OCI-LY1 (cell line): ENCODE measurements at regions not wholly inside any gene's neighbourhood (a gene's known extent, or its start where the extent isn't known, plus 50 kb on each side); places are given as distances from the start of the nearest gene placed in this dataset.

Experiments used
- H2AFZ ChIP-seq: fragments of 200-600 bp; sonication (generic), shearing (Covaris generic); 2 replicates; pipeline ENCODE4 v1.6.0; 2014; ENCODE audit warnings: antibody characterized with exemption, mild to moderate bottlenecking, low read length
- H3F3A ChIP-seq: fragments of 200-600 bp; sonication (generic), shearing (Covaris generic); 2 replicates; pipeline ENCODE4 v1.6.0; 2014; ENCODE audit warnings: mild to moderate bottlenecking, antibody characterized with exemption, low read length, moderate library complexity; ENCODE audit not compliant: insufficient read depth
- H3K27ac ChIP-seq: fragments of 200-600 bp; sonication (generic); 2 replicates; pipeline ENCODE4 v1.5.1; 2014; ENCODE audit warnings: low read length, mixed run types, mild to moderate bottlenecking, low read depth; ENCODE audit not compliant: poor library complexity, severe bottlenecking
- H3K27me3 ChIP-seq: fragments of 200-600 bp; sonication (generic); 2 replicates; pipeline ENCODE4 v1.6.0; 2014; ENCODE audit warnings: antibody characterized with exemption, mild to moderate bottlenecking, low read length, moderate library complexity; ENCODE audit not compliant: insufficient read depth
- H3K36me3 ChIP-seq: fragments of 200-600 bp; sonication (generic); 2 replicates; pipeline ENCODE4 v1.6.1; 2014; ENCODE audit warnings: mild to moderate bottlenecking, antibody characterized with exemption, low read length, moderate library complexity, mixed read lengths; ENCODE audit not compliant: insufficient read depth
- H3K4me1 ChIP-seq: fragments of 200-600 bp; sonication (generic); 2 replicates; pipeline ENCODE4 v1.5.1; 2014; ENCODE audit warnings: mild to moderate bottlenecking, low read length, moderate library complexity; ENCODE audit not compliant: insufficient read depth, severe bottlenecking
- H3K4me2 ChIP-seq: fragments of 200-600 bp; sonication (generic), shearing (Covaris generic); 2 replicates; pipeline ENCODE4 v1.6.1; 2014; ENCODE audit warnings: low read length
- H3K4me3 ChIP-seq: fragments of 200-600 bp; sonication (generic); 2 replicates; pipeline ENCODE4 v1.5.1; 2014; ENCODE audit warnings: low read length, low read depth, mild to moderate bottlenecking, mixed read lengths; ENCODE audit not compliant: poor library complexity, severe bottlenecking
- H3K79me2 ChIP-seq: fragments of 200-600 bp; shearing (Covaris generic); 2 replicates; pipeline ENCODE4 v1.6.1; 2016; ENCODE audit warnings: mixed run types, low read length, mixed read lengths; ENCODE audit not compliant: insufficient read depth
- H3K9ac ChIP-seq: fragments of 200-600 bp; sonication (generic), shearing (Covaris generic); 2 replicates; pipeline ENCODE4 v1.6.1; 2014; ENCODE audit warnings: mild to moderate bottlenecking, low read length, mixed read lengths
- H3K9me2 ChIP-seq: fragments of 200-600 bp; sonication (generic), shearing (Covaris generic); 2 replicates; pipeline ENCODE4 v1.6.1; 2014; ENCODE audit warnings: low read depth, mild to moderate bottlenecking, low read length, mixed read lengths
- H3K9me3 ChIP-seq: fragments of 200-600 bp; shearing (Covaris generic); 2 replicates; pipeline ENCODE4 v1.6.1; 2014; ENCODE audit warnings: low read length, mixed read lengths
- H4K20me1 ChIP-seq: fragments of 200-600 bp; sonication (generic), shearing (Covaris generic); 2 replicates; pipeline ENCODE4 v1.6.0; 2016; ENCODE audit warnings: mild to moderate bottlenecking, low read length; ENCODE audit not compliant: insufficient read depth
- EZH2 ChIP-seq: fragments of 200-600 bp; sonication (generic), shearing (Covaris generic); IDR thresholded peaks from 2 replicates; pipeline ENCODE4 v1.8.0; 2017; ENCODE audit warnings: borderline replicate concordance, mixed run types, mild to moderate bottlenecking, antibody characterized with exemption, low read length, moderate library complexity, mixed read lengths
- TF ChIP-seq, protein P1 (sequence below): fragments of 200-600 bp; sonication (generic), shearing (Covaris generic); IDR thresholded peaks from 2 replicates; pipeline ENCODE4 v1.5.1; 2017; ENCODE audit warnings: mild to moderate bottlenecking, antibody characterized with exemption, low read length, moderate library complexity, mixed read lengths

DNA sequence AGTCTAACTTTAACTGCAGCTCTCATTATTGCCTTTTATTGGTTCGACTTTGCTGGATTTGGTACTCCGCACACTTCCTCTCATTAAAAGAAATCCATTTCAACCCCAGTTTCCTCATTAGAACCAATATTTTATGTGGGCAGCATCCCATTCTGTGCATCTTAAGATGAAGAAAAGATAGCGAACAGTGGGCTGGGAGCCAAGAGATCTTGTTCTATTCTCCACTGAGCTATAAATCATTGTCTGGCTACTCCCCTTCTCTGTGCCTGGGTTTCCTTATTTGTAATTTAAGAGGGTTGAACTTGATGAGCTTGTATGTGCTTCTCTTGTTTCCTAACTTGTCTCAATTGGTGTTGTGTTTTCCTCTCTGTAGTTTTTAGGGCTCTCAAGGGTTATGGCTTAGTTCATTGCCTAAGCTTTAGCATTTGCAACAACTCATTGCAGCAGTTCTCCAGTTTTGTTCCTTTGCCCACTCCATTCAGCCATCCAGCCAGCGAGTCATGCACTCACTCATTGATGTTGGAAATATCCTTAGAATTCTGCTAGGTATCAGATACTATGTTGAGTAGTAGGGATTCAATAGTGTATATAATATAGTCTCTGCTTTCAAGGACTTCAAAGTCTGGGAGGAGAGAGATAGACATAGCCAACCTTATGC, 273.3 kb upstream of the TNC start:
- Histone ChIP-seq H3K4me2 (no peak overlapping the region), H3K9me2 (no peaks in the 10 kb centered on the region), H3K27ac (no peak overlapping the region), H3K4me3 (no peak overlapping the region), H2AFZ (no peak overlapping the region), H3K4me1 (no peaks in the 10 kb centered on the region), H3K27me3 (no peaks in the 10 kb centered on the region), H3F3A (no peaks in the 10 kb centered on the region), H3K9me3 (no peaks in the 10 kb centered on the region), H3K36me3 (no peaks in the 10 kb centered on the region), H3K9ac (no peak overlapping the region), H3K79me2 (no peaks in the 10 kb centered on the region), H4K20me1 (no peaks in the 10 kb centered on the region)
- TF ChIP-seq, protein P1, sequence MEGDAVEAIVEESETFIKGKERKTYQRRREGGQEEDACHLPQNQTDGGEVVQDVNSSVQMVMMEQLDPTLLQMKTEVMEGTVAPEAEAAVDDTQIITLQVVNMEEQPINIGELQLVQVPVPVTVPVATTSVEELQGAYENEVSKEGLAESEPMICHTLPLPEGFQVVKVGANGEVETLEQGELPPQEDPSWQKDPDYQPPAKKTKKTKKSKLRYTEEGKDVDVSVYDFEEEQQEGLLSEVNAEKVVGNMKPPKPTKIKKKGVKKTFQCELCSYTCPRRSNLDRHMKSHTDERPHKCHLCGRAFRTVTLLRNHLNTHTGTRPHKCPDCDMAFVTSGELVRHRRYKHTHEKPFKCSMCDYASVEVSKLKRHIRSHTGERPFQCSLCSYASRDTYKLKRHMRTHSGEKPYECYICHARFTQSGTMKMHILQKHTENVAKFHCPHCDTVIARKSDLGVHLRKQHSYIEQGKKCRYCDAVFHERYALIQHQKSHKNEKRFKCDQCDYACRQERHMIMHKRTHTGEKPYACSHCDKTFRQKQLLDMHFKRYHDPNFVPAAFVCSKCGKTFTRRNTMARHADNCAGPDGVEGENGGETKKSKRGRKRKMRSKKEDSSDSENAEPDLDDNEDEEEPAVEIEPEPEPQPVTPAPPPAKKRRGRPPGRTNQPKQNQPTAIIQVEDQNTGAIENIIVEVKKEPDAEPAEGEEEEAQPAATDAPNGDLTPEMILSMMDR, result no peak
- TF ChIP-seq EZH2, result no peak

DNA sequence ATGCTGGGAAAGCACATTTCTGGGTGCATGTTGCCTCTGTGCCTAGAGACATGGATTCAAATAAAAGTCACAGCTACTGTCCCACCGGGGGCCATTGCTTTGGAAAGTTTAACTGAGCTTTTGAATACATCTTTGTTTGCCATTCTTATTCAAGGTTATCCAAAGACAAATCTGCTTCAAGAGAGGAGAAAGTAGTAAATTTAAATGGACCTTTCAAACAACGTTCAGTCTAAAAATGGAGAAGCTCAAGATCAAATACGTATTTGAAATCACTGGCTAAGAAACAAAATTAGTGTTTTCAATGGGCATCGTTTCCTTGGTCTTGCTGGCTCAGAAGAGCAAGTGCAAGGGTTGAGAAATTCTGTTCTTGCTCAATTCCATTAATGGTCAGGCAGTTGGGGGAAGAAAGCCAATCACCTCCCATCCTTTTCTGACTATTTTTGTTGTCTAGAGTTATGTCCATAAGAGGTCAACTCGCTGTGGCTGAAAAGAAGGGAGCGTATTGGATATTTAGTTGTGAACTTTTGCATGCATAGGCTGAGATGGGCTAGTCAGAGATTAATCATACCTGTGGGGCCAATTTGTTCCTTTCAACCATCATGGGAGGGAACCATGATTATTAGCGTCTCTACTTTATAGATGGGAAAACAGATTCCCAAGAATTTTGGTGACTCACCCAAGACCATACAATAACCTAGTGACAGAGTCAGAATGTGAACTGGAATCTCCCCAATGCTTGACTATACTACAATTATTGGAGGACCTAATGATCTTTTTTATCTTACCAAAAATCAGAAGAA, 276.2 kb upstream of the TNC start:
- H3K9me2 ChIP-seq, result no peaks in the 10 kb centered on the region
- H3K4me3 ChIP-seq, result no peak overlapping the region
- H3F3A ChIP-seq, result no peaks in the 10 kb centered on the region
- H3K27ac ChIP-seq, result no peak overlapping the region
- H3K4me2 ChIP-seq, result no peak overlapping the region
- no peak overlapping the region for H3K9ac ChIP-seq
- H3K9me3 ChIP-seq, result no peaks in the 10 kb centered on the region
- no peaks in the 10 kb centered on the region for H3K79me2 ChIP-seq
- TF ChIP-seq, protein P1, result no peak
- no peak for TF ChIP-seq EZH2
- H4K20me1 ChIP-seq, result no peaks in the 10 kb centered on the region
- H3K4me1 ChIP-seq, result no peaks in the 10 kb centered on the region
- no peaks in the 10 kb centered on the region for H3K27me3 ChIP-seq
- no peaks in the 10 kb centered on the region for H3K36me3 ChIP-seq
- no peak overlapping the region for H2AFZ ChIP-seq

DNA sequence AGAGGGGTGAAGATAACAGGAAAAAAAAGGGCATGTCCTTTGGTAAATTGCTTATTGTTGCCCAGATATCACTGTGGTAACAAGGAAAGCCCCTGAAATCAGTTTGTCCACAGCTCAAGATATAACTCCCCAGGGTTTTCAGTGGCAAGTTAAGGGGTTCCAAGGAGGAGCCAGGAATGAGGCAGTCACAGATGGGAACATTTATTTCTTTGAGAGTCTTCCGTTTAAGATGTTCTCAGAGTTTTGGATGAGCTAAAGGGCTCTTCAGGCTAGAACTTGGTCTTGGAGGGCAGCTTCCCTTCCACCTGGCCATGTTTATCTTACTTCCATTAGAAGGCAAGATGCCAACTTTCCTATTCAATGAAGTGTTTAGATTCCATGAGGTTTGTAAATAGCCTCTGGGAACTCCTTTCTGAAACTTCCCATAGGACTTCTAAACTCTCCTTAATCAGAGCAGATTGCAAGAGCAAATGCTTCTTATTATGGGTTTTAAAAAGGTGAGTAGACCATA, 277.6 kb upstream of the TNC start:
- no peak overlapping the region for H3K4me2 ChIP-seq

More for the DNA sequence above, 277.6 kb upstream of the TNC start:
- Histone ChIP-seq H3K9me3 (no peaks in the 10 kb centered on the region), H3F3A (no peaks in the 10 kb centered on the region), H3K4me3 (no peak overlapping the region), H3K4me1 (no peaks in the 10 kb centered on the region), H2AFZ (no peak overlapping the region), H3K27ac (no peak overlapping the region), H3K79me2 (no peaks in the 10 kb centered on the region), H3K27me3 (no peaks in the 10 kb centered on the region), H3K36me3 (no peaks in the 10 kb centered on the region), H3K9ac (no peak overlapping the region), H4K20me1 (no peaks in the 10 kb centered on the region), H3K9me2 (no peaks in the 10 kb centered on the region)
- TF ChIP-seq, protein P1, result no peak
- TF ChIP-seq EZH2, result no peak
